Endometrium (tissue), 2 donors: ENCODE measurements at regions not wholly inside any gene's neighbourhood (a gene's known extent, or its start where the extent isn't known, plus 50 kb on each side); places are given as distances from the start of the nearest gene placed in this dataset.
"Not testable (repeated sequence)": the region's sequence is repeated elsewhere in the genome, so short reads cannot be mapped to it uniquely, and the experiment has no call there.

ENCODE experiments used
- FAIRE-seq: peaks from 2 replicates; lab custom pipeline; 2012; peaks lifted over from hg19 to GRCh38; lab: Jason Lieb, UNC
- donor health status: control.
- donor health status: control.

DNA sequence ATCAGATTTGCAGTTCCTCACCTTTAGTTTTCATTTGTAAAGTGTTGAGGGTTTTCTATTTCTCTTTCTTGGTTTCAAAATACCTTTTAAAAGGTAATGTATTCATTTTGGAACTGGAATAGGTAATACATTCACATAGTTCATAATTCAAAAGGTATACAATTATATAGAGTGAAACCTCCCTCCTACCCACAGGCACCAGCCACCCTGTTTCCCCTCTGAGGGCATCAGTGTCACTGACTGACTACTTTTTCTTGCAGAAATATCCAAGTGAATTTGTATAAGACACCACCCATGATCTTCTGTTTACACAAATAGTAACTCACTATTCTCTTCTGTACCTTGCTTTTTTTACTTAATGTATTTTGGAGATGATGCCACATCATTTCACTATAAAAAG is 139.6 kb upstream of the EGLN3 start:
- FAIRE-seq, result no peak

- no peak for FAIRE-seq
Measured at GRCh38 chr14:34088914-34089313, 138.0 kb upstream of the EGLN3 start.

GRCh38 chr14:34087571-34087970 is 136.7 kb upstream of the EGLN3 start:
- no peak for FAIRE-seq

DNA sequence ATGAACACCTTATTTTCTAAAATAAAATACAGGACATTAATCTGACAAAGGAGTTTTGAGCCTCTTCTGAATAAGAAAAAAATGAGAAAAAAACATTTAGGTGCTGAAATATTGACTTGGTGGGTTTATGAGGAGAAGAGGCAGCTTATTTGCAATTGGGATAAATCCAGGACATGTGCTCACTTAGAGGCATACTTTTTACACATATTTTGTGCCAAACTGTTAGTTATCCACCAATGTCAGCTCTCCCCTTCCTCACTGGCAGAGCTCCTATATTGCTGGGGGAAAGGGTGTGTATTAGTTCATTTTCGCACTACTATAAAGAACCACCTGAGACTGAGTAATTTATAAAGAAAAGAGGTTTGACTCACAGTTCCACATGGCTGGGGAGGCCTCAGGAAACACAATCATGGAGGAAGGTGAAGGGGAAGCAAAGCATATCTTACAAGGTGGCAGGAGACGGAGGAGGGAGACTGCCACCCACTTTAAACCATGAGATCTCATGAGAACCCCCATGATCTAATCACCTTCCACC is 135.4 kb upstream of the EGLN3 start:
- FAIRE-seq, result no peak

DNA sequence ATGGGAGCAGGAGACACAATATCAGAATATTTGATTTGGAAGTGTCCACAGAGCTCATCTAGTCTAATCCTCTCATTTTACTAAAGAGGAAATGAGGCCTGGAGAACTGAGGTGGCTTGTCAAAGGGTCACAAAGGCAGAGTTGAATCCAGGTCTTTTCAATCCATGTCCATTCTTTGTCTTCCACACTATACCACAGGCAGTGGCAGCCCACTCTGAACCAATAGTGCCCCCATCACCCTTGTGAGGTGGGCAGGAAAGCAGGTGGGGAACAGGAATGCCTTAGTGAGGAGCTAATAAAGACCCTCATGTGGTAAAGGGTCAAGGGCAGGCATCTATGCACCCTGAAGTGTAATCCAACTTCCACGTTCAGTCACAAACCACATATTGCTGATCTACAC is 134.8 kb upstream of the EGLN3 start:
- FAIRE-seq, result no peak

- FAIRE-seq, result no peak
Measured at GRCh38 chr14:34081576-34082136, 130.8 kb upstream of the EGLN3 start.

- no peak for FAIRE-seq
Measured at GRCh38 chr14:34081101-34081575, 130.3 kb upstream of the EGLN3 start.

DNA sequence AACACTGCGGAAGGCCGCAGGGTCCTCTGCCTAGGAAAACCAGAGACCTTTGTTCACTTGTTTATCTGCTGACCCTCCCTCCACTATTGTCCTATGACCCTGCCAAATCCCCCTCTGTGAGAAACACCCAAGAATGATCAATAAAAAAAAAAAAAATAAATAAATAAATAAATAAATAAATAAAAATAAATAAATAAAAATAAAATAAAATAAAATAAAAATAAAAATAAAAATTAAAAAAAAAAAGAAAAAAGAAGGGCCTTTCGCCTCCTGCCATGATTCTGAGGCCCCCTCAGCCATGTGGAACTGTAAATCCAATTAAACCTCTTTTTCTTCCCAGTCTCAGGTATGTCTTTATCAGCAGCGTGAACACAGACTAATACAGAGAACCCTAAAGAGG is 128.8 kb upstream of the EGLN3 start:
- FAIRE-seq, result not testable (repeated sequence)

- FAIRE-seq, result no peak
Measured at GRCh38 chr14:34078117-34078743, 127.4 kb upstream of the EGLN3 start.

DNA sequence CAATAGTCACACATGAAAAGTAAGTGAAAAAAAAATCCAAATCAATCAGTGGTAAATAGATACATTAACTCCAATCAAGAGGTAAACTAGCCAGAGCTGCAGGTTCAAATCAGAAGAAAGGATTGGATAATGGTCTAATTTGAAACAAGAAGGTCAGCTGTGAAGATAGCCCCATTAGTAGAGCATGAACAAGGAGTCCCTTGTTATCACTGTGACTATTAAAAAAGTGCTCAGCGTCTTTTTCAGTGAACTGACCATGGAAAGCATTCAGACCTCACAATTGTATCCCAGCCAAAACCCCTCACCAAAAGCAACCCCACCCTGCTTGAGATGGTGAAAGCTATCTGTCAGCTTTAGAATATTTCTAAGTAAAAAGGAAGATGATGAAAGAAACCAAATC is 125.0 kb upstream of the EGLN3 start:
- FAIRE-seq, result no peak

DNA sequence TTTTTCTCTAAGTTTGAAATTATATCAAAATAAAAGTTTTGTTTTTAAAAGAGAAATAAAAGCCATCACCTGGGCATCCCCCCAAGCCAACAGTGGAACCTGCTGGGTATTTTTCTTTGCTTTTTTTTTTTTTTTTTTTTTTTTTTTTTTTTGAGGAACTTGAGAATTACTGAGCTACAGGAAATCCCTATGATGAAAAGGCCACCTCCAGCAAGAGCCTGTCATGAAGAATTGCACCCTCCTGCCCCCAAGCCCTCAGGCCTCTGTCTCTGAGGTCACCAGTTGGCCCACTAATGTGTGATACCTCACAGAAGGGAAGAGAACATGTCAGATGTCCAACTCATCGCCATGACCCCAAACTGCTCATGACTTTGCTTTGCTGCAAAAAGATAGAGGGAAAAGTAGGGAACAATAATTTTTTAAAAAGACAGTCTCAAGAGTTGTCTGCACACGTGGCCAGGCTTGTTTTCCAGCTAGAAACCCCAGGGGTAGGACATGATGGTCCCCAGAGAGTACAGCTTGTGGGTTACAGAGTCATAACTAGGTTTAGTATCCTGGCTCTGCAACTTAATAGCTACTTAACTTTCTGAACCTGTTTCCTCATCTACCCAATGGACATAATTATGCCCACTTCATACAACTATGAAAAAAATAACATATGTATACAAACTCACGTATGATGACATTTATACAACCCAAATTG is 124.3 kb upstream of the EGLN3 start:
- no peak for FAIRE-seq

- FAIRE-seq, result no peak
Measured at GRCh38 chr14:34072921-34073320, 122.0 kb upstream of the EGLN3 start.

DNA sequence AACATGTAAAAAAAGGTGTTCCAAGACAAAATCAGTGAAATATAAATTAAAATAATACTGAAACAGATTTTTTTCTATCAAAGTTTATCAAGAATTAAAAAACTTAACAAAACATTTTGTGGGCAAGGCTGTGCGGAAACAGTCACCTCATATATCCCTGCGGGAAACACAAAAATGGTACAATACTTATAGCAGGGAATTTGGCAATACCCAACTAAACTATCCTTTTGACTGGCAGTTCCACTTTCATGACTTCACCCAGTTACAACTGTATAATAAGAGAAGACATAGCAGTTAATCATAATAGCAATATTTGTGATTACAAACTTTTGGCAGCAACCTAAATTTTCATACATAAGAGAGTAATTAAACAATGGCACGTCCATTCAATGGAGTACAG is 121.5 kb upstream of the EGLN3 start:
- FAIRE-seq, result no peak

DNA sequence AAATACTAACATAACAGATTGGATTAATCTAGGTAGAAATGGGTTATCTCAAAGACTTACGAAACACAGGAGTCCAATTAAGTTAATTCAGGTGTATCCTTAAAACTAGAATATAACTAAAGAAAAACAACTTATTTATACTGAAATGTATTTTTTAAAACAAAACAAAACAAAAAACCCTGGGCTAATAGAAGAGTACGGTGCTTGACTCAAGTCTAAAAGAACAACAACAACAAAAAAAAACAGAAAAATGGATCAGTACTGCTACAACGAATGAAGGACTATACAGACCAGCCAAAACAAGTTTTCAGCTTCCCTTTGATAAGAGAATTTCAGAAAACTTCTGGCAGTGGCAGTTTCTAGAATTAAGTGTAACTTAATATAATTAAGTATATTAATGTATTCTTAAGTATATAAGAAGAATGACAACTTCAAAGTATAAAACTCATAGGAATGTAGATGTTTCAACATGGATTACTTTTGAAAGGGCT is 120.1 kb upstream of the EGLN3 start:
- FAIRE-seq, result no peak

GRCh38 chr14:34069854-34070582 is 119.1 kb upstream of the EGLN3 start:
- no peak for FAIRE-seq

- no peak for FAIRE-seq
Measured at GRCh38 chr14:34067587-34067986, 116.7 kb upstream of the EGLN3 start.

GRCh38 chr14:34065690-34066391 is 115.0 kb upstream of the EGLN3 start:
- no peak for FAIRE-seq

- no peak for FAIRE-seq
Measured at GRCh38 chr14:34065236-34065635, 114.4 kb upstream of the EGLN3 start.

DNA sequence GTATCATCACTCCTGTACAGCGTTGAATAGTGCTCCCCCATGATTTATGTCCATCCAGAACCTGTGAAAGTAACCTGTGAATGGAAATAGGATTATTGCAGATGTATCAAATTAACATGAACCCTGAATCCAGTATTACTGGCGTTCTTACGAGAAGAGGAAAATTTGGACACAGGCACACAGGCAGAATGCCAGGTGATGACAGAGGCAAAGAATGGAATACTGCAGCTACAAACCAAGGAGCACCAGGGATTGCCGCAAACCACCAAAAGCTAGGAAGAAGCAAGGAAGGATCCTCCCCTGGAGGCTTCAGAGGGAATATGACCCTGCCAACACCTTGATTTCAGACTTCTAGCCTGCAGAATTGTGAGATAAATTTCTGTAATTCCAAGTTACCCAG is 113.5 kb upstream of the EGLN3 start:
- FAIRE-seq, result no peak

GRCh38 chr14:34063470-34064164 is 112.7 kb upstream of the EGLN3 start:
- FAIRE-seq, result no peak

DNA sequence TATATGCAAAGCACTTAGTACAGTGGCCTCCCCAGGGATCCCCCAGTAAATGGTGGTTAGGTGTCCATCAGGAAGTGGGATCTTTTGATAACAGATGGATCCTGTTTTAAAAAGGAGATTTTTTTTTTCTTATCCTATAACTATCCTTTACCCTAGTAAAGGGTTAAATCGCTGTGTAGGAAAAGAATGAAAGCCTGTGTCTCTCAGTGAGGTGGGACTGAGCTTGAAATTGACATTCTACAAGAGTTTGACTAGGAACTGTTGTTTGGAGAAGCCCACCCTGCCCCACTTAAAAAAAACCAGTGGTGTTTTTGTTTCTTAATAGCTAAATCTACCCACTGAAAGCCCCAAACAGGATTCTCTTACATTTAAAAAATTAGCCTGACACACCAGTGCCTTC is 112.2 kb upstream of the EGLN3 start:
- no peak for FAIRE-seq
